ENCODE measurements at regions not wholly inside any gene's neighbourhood (a gene's known extent, or its start where the extent isn't known, plus 50 kb on each side); places are given as distances from the start of the nearest gene placed in this dataset.

DNA sequence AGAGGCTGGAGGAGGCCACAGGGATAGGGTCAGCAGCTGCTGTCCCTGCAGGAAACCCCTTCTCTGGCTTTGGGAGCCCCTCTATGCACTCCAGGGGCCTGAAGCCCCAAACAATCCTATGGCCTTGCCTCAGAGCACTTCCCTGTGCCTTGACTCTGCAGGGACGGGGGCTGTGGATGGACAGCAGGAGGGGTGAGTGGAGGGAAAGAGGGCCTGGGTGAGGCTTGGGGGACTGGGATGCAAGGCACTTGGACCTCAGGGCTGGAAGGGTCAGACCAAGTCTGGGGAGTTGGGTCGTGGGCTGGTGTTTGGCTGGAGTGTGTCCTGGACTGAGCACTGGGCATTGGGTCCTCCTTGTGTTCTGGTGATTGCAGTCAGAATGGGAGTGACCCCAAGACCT, 769.8 kb downstream of the EPHA3 start:
- TF ChIP-seq, protein P1, sequence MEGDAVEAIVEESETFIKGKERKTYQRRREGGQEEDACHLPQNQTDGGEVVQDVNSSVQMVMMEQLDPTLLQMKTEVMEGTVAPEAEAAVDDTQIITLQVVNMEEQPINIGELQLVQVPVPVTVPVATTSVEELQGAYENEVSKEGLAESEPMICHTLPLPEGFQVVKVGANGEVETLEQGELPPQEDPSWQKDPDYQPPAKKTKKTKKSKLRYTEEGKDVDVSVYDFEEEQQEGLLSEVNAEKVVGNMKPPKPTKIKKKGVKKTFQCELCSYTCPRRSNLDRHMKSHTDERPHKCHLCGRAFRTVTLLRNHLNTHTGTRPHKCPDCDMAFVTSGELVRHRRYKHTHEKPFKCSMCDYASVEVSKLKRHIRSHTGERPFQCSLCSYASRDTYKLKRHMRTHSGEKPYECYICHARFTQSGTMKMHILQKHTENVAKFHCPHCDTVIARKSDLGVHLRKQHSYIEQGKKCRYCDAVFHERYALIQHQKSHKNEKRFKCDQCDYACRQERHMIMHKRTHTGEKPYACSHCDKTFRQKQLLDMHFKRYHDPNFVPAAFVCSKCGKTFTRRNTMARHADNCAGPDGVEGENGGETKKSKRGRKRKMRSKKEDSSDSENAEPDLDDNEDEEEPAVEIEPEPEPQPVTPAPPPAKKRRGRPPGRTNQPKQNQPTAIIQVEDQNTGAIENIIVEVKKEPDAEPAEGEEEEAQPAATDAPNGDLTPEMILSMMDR (IDR thresholded peaks at IDR 0.05; ENCODE audit: poor library complexity), result no peak
- TF ChIP-seq EZH2 (IDR thresholded peaks at IDR 0.05; ENCODE audit: borderline replicate concordance) (no peak), EZH2phosphoT487 (IDR thresholded peaks at IDR 0.05; ENCODE audit: low read depth, severe bottlenecking, unreplicated experiment) (no peak)

All from hepatocyte (in vitro differentiated cells).